NCI-H526 (cell line): ENCODE measurements at regions not wholly inside any gene's neighbourhood (a gene's known extent, or its start where the extent isn't known, plus 50 kb on each side); places are given as distances from the start of the nearest gene placed in this dataset.

Experiments
- DNase-seq, 2 experiments: peaks; one replicate each; lab custom pipeline; 2025; lab: John Stamatoyannopoulos, UW

- DNase-seq = no peak
These were observed 173.4 kb upstream of the BMP4 start for GRCh38 chr14:54129850-54130640.

DNA sequence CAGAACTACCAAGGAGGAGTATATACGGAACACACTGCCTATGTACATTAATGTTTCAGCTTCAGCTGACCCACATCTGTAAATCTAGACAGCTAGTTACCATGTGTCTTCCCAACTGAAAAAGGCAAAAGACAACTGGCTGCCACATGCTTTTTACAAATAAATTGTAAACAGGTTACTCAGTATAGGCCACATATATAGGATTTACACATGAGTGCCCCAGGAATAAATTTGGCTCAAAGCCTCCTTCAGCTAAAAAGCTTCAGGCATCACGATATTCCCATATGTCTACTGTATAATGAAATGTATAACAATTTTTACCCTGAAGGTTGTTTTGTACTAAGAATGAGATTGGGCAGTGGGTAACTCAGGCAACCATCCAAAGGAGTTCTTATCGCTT is 175.9 kb upstream of the BMP4 start:
- no peak for DNase-seq

- peak in 1 of 2 experiments; percentile 5 for DNase-seq
These were observed 177.3 kb upstream of the BMP4 start for GRCh38 chr14:54133896-54134295.

DNA sequence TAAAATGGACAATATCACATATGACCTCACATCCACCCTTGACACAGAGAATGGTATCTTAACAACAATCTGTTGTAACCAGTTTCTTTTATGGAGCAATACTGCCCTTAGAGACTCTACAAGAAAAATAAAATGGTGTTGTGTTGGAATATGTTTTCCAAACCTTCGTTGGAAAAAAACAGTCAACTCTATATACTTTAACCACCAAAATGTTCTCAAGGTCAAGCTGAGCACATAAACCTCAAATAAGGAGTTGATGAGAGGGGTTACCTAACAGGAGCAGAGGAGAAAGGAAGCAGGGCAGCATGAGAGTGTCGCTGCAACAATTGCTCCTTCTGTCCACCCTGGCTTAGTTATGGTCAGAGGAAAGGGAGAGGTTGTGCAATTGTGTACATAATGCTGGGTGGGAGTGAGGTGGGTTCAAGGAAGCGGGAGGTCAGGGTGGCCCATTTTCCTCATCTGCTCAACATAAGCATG is 179.2 kb upstream of the BMP4 start:
- no peak for DNase-seq

GRCh38 chr14:54136894-54137613 is 180.4 kb upstream of the BMP4 start:
- DNase-seq = no peak

DNA sequence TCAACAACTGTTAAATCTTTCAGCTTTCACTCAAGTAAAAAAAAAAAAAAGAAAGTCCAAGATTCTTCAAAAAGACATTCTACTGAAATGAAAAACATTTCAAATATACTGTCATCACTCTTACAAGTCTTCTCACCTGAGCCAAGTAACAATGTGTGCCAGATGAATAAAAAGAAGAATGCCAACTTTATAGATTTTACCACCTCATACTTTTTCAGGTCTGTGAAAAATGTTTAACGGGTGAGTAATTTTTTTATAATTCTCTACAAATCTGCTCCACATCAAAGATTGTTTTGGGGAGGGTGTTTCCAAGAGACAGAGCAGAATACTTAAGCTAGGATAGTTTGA is 181.0 kb upstream of the BMP4 start:
- no peak for DNase-seq

GRCh38 chr14:54138024-54138353 is 181.4 kb upstream of the BMP4 start:
- no peak for DNase-seq

DNA sequence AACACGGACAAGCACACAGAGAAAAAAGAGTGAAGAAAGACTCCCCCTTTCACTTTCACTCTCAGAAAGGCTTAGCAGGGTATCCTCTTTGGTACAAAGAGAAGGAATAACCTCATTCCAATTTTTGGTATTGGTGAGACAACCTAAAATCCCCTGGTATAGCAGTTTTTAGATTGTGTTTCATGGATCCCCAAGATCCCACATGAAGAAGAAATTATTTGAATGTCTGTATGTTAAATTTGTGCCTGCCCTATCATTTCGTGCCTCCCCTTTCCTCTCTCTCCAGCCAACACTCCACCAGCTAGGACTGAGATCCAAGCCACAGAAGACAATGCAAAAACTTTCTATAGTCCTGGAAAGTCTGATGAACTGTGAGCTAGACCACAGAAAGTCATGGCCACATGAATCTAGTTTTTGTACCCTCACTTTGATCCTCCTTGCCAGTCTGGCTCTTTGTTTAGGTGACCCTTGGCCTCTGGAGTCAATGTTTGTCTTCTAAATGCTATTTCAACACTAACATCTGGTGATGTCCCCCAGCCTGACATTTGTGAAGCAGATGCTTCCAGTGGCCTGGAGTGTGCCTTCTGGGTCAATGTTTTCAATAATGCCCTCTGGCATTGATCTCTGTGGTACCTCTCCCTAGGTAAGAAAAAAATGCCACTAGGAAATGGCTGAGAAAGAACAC is 181.9 kb upstream of the BMP4 start:
- no peak for DNase-seq

DNA sequence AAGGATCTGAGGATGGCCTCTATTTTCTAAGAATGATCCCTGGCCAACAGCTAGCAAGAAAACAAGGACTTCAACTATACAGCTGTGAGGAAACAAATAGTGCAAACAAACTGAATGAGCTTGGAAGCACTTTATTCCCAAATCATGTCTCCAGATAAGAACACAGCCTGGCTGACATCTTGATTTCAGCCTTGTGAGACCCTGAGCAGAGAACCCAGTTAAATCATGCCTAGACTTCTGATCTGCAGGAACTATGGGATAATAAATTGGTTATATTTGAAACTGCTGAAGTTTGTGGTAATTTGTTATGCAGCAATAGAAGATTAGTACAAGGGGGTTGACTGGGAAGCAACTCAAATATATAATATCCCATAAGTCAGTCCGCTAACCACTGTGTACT is 183.9 kb upstream of the BMP4 start:
- DNase-seq = no peak

GRCh38 chr14:54146601-54147000 is 190.0 kb upstream of the BMP4 start:
- DNase-seq = no peak

DNA sequence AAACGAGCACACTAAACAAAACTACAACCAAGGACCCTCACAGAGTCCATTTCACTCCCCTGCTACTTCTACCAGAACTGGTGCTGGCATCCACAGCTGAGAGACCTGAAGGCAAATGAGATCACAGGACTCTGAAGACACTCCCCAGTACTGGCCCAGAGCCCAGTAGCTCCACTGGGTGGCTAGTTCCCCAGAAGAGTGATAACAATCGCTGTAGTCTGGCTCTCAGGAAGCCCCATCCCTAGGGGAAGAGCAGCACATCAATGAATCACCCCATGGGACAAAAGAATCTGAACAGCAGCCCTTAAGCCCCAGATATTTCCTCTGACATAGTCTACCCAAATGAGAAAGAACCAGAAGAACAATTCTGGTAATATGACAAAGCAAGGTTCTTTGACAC is 190.7 kb upstream of the BMP4 start:
- DNase-seq = no peak

- no peak for DNase-seq
These were observed 191.1 kb upstream of the BMP4 start for GRCh38 chr14:54147758-54148157.

DNA sequence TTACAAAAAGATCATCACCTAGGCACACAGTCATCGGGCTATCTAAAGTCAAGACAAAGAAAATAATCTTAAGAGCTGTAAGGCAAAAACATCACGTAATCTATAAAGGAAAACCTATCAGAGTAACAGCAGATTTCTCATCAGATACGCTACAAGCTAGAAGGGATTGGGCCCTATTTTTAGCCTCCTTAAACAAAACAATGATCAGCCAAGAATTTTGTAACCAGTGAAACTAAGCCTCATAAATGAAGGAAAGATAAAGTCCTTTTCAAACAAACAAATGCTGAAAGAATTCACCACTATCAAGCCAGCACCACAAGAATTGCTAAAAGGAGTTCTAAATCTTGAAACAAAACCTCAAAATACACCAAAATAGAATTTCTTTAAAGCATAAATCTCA is 191.6 kb upstream of the BMP4 start:
- no peak for DNase-seq

GRCh38 chr14:54152351-54152750 is 195.7 kb upstream of the BMP4 start:
- DNase-seq = no peak

DNA sequence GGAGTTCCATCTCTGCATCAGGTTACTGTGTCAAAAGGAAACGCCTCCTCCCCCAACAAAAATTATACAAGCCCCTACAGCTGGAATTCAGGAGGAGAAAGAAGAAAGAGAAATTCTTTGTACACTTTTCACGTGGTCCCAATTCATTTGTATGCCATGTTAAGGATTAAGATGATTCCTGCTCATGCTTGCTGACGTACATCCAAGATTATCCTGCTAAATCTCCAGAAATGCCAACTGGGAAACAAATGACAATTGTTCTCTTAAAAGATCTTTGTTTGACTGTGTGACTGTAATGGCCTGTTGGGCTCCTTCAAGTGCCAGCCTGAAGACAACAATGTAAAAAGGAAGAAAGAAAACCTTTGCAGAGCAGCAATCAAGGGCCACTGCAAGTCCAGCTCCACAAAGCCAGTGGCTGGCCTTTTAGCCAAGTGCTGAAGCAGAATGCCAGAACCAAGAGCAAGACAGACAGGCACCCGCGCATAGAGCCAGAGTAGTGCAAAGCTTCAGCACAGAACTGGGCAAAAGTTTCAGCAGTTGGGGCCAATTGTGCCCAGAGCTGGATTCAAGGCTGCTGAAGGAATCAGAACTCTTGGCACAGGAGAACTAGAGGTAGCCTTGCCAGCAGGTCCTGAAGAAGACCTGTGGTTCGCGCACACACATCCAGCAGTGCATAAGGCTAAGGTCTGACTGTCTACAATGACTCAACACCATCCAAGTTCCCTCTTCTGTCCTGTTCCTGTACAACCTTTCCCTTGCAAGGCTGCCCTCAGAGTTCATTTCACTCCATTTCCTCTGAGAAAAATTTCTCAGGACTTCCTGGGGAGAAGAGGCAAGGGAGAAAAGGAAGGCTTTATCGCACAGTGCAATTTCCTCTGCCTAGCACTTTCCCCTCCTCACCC is 209.7 kb upstream of the BMP4 start:
- no peak for DNase-seq

GRCh38 chr14:54168489-54168888 is 211.9 kb upstream of the BMP4 start:
- DNase-seq = no peak

GRCh38 chr14:54169254-54169924 is 212.8 kb upstream of the BMP4 start:
- DNase-seq = no peak

- no peak for DNase-seq
These were observed 213.7 kb upstream of the BMP4 start for GRCh38 chr14:54170301-54170700.

DNA sequence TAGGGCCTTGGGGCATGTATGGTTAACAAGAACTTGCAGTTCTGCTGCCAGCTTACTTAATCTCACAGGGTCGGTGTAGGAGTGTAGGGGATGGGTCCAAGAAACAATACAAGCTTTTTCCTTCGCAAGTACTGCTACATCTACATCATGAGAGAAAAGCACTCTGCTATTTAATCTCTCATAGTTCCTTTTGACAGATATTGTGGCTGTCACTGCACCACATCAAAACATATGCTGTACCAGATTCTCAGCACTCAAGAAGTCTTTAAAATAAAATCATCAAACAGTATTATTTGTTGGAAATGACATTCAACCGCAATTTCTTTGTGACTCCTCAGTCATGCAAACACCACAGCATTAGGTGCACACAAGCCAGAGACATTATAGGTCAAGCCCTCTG is 215.5 kb upstream of the BMP4 start:
- DNase-seq = no peak

DNA sequence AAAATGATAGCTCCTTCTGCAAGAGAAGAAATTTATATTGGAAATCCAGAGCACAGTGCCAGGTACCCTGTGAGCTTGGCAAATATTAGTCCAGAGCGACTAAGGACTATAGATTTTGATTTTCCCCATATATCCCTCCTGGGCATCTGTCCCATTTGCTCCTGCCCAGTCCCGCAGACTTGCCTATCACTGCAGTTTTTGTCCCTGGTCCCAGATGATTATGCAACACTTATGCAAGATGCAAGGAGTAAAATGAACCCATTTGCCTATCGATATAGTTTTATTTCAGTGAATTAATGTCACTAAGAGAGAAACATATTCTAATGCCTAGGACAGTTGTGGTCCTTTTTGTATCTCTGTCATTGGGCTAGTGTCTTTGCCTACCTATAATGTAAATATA is 215.9 kb upstream of the BMP4 start:
- no peak for DNase-seq

- no peak for DNase-seq
These were observed 217.2 kb upstream of the BMP4 start for GRCh38 chr14:54173802-54174201.

DNA sequence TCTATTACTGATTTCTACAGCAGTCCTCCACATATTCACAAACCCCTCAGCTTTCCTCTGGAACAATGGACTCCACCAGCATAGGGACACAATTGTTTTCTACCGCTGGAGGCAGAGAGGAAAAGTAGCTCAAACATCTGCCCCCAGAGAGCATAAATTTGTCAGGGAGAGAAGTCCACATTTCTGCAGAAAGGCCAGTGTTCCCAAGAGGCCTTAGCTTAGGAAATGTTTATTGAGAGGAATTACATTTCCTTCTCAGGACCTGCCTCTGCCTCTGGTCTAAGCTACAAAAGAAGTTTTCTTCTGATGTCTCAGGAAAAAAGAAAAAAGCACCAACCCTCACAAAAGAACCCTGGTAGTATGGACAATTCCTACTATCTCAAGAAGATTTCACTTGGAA is 217.8 kb upstream of the BMP4 start:
- DNase-seq = no peak
